Skeletal muscle tissue (tissue), 3 donors: ENCODE measurements at regions not wholly inside any gene's neighbourhood (a gene's known extent, or its start where the extent isn't known, plus 50 kb on each side); places are given as distances from the start of the nearest gene placed in this dataset.

ENCODE experiments used
- H3K27ac ChIP-seq: one replicate; pipeline ENCODE4 v1.7.0; 2013; ENCODE audit warnings: mild to moderate bottlenecking, low read depth, low read length, inconsistent platforms
- H3K27me3 ChIP-seq, 3 donors: one replicate each; pipeline ENCODE4 v1.7.0; 2013; ENCODE audit warnings: low read length in 3 of 3; ENCODE audit not compliant: control insufficient read depth in 3 of 3, insufficient read depth in 3 of 3
- H3K36me3 ChIP-seq, 3 donors: one replicate each; pipeline ENCODE4 v1.7.0; 2013; ENCODE audit warnings: low read length in 3 of 3; ENCODE audit not compliant: control insufficient read depth in 3 of 3, insufficient read depth in 3 of 3
- H3K4me1 ChIP-seq, 3 donors: one replicate each; pipeline ENCODE4 v1.7.0; 2013; ENCODE audit warnings: low read length in 3 of 3, mild to moderate bottlenecking in 3 of 3; ENCODE audit not compliant: control insufficient read depth in 3 of 3, insufficient read depth in 3 of 3
- H3K4me3 ChIP-seq, 3 donors: one replicate each; pipeline ENCODE4 v1.7.0; 2013; ENCODE audit warnings: low read length in 3 of 3
- H3K9ac ChIP-seq, 3 donors: one replicate each; pipeline ENCODE4 v1.7.0; 2013; ENCODE audit warnings: low read length in 3 of 3, mild to moderate bottlenecking in 3 of 3, moderate library complexity in 2 of 3, low read depth in 1 of 3
- H3K9me3 ChIP-seq, 3 donors: one replicate each; pipeline ENCODE4 v1.7.0; 2013; ENCODE audit warnings: low read length in 3 of 3; ENCODE audit not compliant: control insufficient read depth in 3 of 3
- donor health status: Osteomylitis.

DNA sequence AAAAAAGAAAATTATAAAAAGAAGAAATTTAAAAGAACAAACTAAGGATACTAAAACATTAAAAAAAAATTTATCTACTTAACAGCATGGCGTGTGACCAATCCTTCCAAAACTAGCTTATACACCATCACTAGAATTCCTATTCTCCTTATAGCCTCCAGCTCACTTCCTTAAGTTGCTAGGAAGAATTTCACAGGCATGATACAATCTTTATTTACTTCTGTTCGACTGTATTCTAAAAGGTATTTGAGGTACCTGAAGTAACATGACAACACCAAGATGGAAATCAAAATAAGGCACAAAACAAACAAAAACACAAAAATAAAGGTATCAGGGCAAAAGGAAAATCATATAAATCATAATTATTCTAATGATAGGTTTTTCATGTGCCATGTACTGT is 360.7 kb downstream of the FIGN start:
- H3K27ac ChIP-seq: no peak overlapping the region
- no peaks in the 10 kb centered on the region for H3K4me1 ChIP-seq
- H3K9ac ChIP-seq: no peak overlapping the region
- no peaks in the 10 kb centered on the region for H3K36me3 ChIP-seq
- H3K27me3 ChIP-seq: no peaks in the 10 kb centered on the region
- H3K9me3 ChIP-seq: no peaks in the 10 kb centered on the region
- H3K4me3 ChIP-seq: no peak overlapping the region

DNA sequence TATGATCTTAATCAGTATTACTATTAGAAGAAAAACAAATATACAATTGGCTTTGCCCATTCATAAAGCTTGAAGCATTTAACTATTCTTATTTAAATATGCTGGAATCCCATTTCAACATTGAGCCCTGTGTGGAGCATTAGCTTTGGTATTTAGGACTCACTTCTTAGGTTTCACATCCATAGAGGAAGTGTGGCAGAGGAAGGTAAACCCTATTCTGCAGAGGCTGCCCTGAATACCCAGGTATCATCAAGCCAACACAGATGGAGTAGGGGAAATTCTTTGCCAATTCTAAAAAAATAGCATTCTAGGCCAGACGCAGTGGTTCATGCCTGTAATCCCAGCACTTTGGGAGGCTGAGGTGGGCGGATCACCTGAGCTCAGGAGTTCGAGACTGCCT is 361.5 kb downstream of the FIGN start:
- Histone ChIP-seq H3K4me3 (no peak overlapping the region), H3K9me3 (no peaks in the 10 kb centered on the region)

DNA sequence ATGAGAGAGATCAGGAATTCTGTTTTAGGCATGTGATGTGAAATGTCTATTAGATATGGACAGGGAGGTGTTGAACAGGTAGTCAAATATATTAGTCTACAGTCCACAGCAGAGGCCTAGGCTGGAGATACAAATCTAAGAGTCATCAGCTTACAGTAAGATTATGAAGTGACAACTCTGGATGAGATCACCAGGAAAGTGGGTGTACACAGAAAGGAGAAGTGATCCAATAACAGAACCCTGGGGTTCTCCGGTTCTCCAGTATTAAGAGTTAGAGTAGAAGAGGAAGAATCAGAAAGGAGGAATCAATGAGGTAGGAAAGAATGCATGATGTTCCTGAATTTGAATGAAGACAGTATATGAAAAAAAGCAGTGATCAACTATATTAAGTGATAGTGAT is 362.3 kb downstream of the FIGN start:
- H3K27me3 ChIP-seq: no peaks in the 10 kb centered on the region
- H3K27ac ChIP-seq: no peak overlapping the region
- no peaks in the 10 kb centered on the region for H3K36me3 ChIP-seq
- no peak overlapping the region for H3K4me3 ChIP-seq
- H3K4me1 ChIP-seq: no peaks in the 10 kb centered on the region
- no peak overlapping the region for H3K9ac ChIP-seq
- no peaks in the 10 kb centered on the region for H3K9me3 ChIP-seq

More for the DNA sequence above, 361.5 kb downstream of the FIGN start:
- H3K4me1 ChIP-seq: no peaks in the 10 kb centered on the region
- H3K27me3 ChIP-seq: no peaks in the 10 kb centered on the region
- no peak overlapping the region for H3K27ac ChIP-seq
- no peak overlapping the region for H3K9ac ChIP-seq
- H3K36me3 ChIP-seq: no peaks in the 10 kb centered on the region

DNA sequence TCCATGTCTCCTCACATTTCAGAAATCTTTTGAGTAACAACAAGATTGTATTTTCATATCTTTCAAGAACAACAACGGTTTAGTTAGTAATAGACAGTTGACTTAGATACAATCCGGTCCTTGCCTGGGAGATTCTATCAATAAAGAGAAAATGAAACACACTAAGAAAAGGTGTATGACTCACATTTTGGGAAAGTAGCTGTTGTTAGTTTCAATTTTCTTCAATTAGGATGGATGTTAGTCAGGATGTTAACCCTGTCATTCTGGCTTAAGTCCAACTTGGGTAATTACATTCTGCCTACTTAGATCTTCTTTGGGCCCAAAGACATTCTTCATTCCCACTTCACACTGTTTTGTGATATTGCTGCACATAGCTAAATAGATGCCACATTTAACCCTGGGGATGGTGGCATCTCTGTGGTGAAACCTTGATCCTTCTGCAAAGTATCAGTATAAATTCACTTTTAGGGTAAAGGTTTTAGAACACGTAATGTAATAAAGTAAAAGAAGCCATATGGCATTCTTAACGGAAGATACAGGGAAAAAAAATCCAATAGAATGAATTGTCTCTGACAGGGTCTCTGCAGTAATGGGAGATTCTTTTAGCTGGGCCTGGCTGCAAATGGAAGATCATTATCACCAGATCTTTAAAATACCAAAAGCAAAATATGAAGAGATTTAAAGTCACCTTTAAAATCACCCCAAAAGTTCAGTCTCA is 365.5 kb downstream of the FIGN start:
- Histone ChIP-seq H3K36me3 (no peaks in the 10 kb centered on the region), H3K9ac (no peak overlapping the region), H3K4me3 (no peak overlapping the region), H3K4me1 (no peaks in the 10 kb centered on the region), H3K27ac (no peak overlapping the region), H3K9me3 (no peaks in the 10 kb centered on the region), H3K27me3 (no peaks in the 10 kb centered on the region)

DNA sequence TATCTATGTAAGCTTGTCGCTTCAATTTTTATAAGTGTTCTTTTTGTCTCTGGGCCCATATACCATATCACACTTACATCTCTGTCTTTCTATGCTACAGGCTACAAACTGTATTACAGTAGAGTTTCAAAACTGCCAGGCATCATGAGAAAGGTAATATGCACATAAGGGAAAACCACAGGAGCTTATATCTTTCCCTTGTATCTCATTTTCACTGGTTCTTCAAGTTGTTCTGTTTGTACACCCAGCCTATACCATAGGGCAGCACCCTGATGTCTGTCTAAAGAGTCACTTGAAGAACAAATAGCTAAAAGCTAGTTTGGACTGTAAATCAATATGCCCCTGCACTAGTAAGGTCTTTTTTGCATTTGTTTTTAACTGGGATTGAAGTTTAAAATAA is 366.7 kb downstream of the FIGN start:
- H3K9ac ChIP-seq: no peak overlapping the region
- H3K27ac ChIP-seq: no peak overlapping the region
- no peak overlapping the region for H3K4me3 ChIP-seq
- no peaks in the 10 kb centered on the region for H3K4me1 ChIP-seq
- H3K27me3 ChIP-seq: no peaks in the 10 kb centered on the region
- H3K36me3 ChIP-seq: no peaks in the 10 kb centered on the region
- no peaks in the 10 kb centered on the region for H3K9me3 ChIP-seq

- Histone ChIP-seq H3K9me3 (no peaks in the 10 kb centered on the region), H3K4me3 (no peak overlapping the region), H3K9ac (no peak overlapping the region), H3K27me3 (no peaks in the 10 kb centered on the region), H3K36me3 (no peaks in the 10 kb centered on the region), H3K27ac (no peak overlapping the region), H3K4me1 (no peaks in the 10 kb centered on the region)
Measured at GRCh38 chr2:163368655-163369054, 367.2 kb downstream of the FIGN start.

DNA sequence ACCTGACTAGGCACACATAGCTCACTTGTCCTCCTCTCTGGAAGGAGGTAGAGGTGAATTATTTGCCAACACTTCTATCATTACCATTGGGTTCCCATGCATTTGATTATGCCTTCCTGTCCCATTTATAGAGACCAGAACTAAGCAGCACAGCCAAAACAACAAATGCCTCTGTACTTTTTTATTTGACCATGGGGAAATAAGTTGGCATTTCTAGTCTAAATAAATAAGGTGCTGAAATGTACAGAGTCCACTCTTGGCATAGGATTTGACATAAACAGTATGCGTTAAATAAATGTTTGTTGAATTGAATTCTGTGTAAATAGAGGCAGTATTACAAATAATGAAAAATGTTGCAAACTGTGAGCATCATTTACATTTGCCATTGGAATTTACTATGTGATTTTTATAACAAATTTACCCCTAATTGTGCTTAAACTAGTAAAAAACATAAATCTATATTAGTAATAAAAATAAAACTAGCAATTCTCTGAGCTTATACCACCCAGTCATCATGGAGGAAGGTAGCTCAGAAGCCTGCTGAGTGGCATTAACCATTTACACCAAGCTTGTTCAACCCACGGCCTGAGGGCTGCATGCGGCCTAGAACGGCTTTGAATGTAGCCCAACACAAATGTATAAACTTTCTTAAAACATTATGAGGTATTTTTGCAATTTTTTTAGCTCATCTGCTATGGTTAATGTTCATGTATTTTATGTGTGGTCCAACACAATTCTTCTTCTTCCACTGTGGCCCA is 367.8 kb downstream of the FIGN start:
- Histone ChIP-seq H3K27me3 (no peaks in the 10 kb centered on the region), H3K4me1 (no peaks in the 10 kb centered on the region), H3K9ac (no peak overlapping the region), H3K4me3 (no peak overlapping the region), H3K9me3 (no peaks in the 10 kb centered on the region), H3K36me3 (no peaks in the 10 kb centered on the region), H3K27ac (no peak overlapping the region)

- peaks cover 0 to 3% (median 0%) of the 10 kb centered on the region in 3 donors for H3K9me3 ChIP-seq
- no peaks in the 10 kb centered on the region for H3K27me3 ChIP-seq
- no peak overlapping the region for H3K27ac ChIP-seq
- H3K36me3 ChIP-seq: no peaks in the 10 kb centered on the region
- no peak overlapping the region for H3K4me3 ChIP-seq
- no peak overlapping the region for H3K9ac ChIP-seq
- no peaks in the 10 kb centered on the region for H3K4me1 ChIP-seq
Measured at GRCh38 chr2:163364736-163365135, 371.1 kb downstream of the FIGN start.

DNA sequence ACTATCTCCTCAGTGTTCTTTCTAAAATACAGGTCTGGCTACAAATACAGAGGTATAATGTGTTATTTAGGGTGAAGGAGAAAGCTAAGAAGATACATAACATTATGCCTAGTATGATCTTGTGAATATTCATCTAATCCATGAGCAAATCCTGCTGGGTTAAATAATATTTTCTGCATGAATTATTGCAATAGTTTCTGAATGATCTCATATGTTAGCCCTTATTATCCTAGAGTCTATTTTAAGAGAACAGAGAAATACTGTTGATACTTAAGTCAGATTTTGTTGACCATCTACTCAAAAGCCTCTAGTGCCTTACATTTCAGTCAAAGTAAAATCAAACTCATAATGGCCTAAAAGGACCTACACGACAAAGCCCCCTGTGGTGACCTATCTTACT is 382.3 kb downstream of the FIGN start:
- no peaks in the 10 kb centered on the region for H3K27me3 ChIP-seq
- peaks cover 0 to 7% (median 2%) of the 10 kb centered on the region in 3 donors for H3K4me1 ChIP-seq
- H3K27ac ChIP-seq: no peak overlapping the region
- H3K36me3 ChIP-seq: no peaks in the 10 kb centered on the region
- no peak overlapping the region for H3K4me3 ChIP-seq
- H3K9me3 ChIP-seq: no peaks in the 10 kb centered on the region
- H3K9ac ChIP-seq: no peak overlapping the region

- no peak overlapping the region for H3K4me3 ChIP-seq
- no peak overlapping the region for H3K27ac ChIP-seq
- no peaks in the 10 kb centered on the region for H3K27me3 ChIP-seq
- peaks cover 5 to 14% (median 5%) of the 10 kb centered on the region in 3 donors for H3K4me1 ChIP-seq
- H3K36me3 ChIP-seq: no peaks in the 10 kb centered on the region
- no peak overlapping the region for H3K9ac ChIP-seq
- no peaks in the 10 kb centered on the region for H3K9me3 ChIP-seq
Measured at GRCh38 chr2:163351966-163352365, 383.8 kb downstream of the FIGN start.
